Peyer's patch (tissue), 4 donors: ENCODE measurements at regions not wholly inside any gene's neighbourhood (a gene's known extent, or its start where the extent isn't known, plus 50 kb on each side); places are given as distances from the start of the nearest gene placed in this dataset.

Experiments
- CTCF ChIP-seq, 6 experiments: fragments of 450-650 bp in 4 of 6; fragments of 200-600 bp in 2 of 6; sonication (generic) in 1 of 6; IDR thresholded peaks; one replicate each; pipeline ENCODE4 v1.5.1; 2017 to 2019; ENCODE audit warnings: antibody characterized with exemption in 6 of 6, mild to moderate bottlenecking in 3 of 6, moderate library complexity in 1 of 6
- POLR2A ChIP-seq, 2 donors: fragments of 450-650 bp; IDR thresholded peaks; one replicate each; pipeline ENCODE4 v1.5.1; 2017; ENCODE audit warnings: antibody characterized with exemption in 2 of 2, mild to moderate bottlenecking in 2 of 2, moderate library complexity in 2 of 2

- no peak for TF ChIP-seq CTCF (IDR thresholded peaks at IDR 0.05)
- no peak for TF ChIP-seq POLR2A (IDR thresholded peaks at IDR 0.05)
These were observed 256.8 kb upstream of the FLRT2 start for GRCh38 chr14:85273099-85273677.
